CD4-positive, alpha-beta memory T cell (primary cell): ENCODE measurements at regions not wholly inside any gene's neighbourhood (a gene's known extent, or its start where the extent isn't known, plus 50 kb on each side); places are given as distances from the start of the nearest gene placed in this dataset.

Experiments
- CTCF ChIA-PET: fragments of 350-600 bp; sonication (Branson Sonifier 250); formaldehyde crosslinking; loops from one replicate; lab custom pipeline; 2021; ENCODE audit warnings: inconsistent platforms; ENCODE audit not compliant: partially characterized antibody; lab: Charles Lee
- POLR2A ChIA-PET: fragments of 350-600 bp; sonication (Branson Sonifier 250); formaldehyde crosslinking; loops from one replicate; lab custom pipeline; 2021; ENCODE audit not compliant: partially characterized antibody; lab: Charles Lee
- DNase-seq, 5 donors: peaks; one replicate each; pipeline versions ENCODE4 v3.0.0 to v3.0.0-alpha.2; 2020 to 2022; ENCODE audit warnings: mixed read lengths in 1 of 5
- H3K27ac ChIP-seq: one replicate; pipeline ENCODE4 v1.7.0; 2013; ENCODE audit warnings: low read depth, low read length
- H3K27me3 ChIP-seq: 2 replicates; pipeline ENCODE4 v1.7.0; 2013; ENCODE audit warnings: mild to moderate bottlenecking, low read length, moderate library complexity; ENCODE audit not compliant: insufficient read depth
- H3K36me3 ChIP-seq: 2 replicates; pipeline ENCODE4 v1.7.0; 2013; ENCODE audit warnings: mild to moderate bottlenecking, low read length, moderate library complexity; ENCODE audit not compliant: insufficient read depth
- H3K4me1 ChIP-seq: 2 replicates; pipeline ENCODE4 v1.7.0; 2013; ENCODE audit warnings: mild to moderate bottlenecking, low read length, moderate library complexity; ENCODE audit not compliant: insufficient read depth
- H3K4me3 ChIP-seq, 2 donors: one replicate each; pipeline ENCODE4 v1.7.0; 2013; ENCODE audit warnings: low read length in 2 of 2, mild to moderate bottlenecking in 1 of 2
- H3K9me3 ChIP-seq, 2 donors: one replicate each; pipeline ENCODE4 v1.7.0; 2013; ENCODE audit warnings: low read length in 2 of 2, control low read depth in 1 of 2; ENCODE audit not compliant: control insufficient read depth in 1 of 2
- H3K27ac Mint-ChIP-seq, 7 donors: one replicate each; pipeline ENCODE4 v1.8.0; 2020 to 2021; ENCODE audit warnings: mixed read lengths in 7 of 7, mild to moderate bottlenecking in 6 of 7, inconsistent platforms in 3 of 7, moderate library complexity in 3 of 7
- H3K27me3 Mint-ChIP-seq, 2 donors: one replicate each; pipeline ENCODE4 v1.8.0; 2020 to 2021; ENCODE audit warnings: mixed read lengths in 2 of 2
- H3K36me3 Mint-ChIP-seq, 2 donors: one replicate each; pipeline ENCODE4 v1.8.0; 2020 to 2021; ENCODE audit warnings: mixed read lengths in 2 of 2, inconsistent platforms in 1 of 2, mild to moderate bottlenecking in 1 of 2
- H3K4me1 Mint-ChIP-seq, 4 donors: one replicate each; pipeline ENCODE4 v1.8.0; 2020 to 2021; ENCODE audit warnings: mixed read lengths in 4 of 4, mild to moderate bottlenecking in 1 of 4
- H3K4me3 Mint-ChIP-seq, 8 donors: one replicate each; pipeline ENCODE4 v1.8.0; 2020 to 2021; ENCODE audit warnings: mixed read lengths in 8 of 8, mild to moderate bottlenecking in 7 of 8, moderate library complexity in 6 of 8, inconsistent platforms in 3 of 8
- H3K9me3 Mint-ChIP-seq, 8 donors: one replicate each; pipeline ENCODE4 v1.8.0; 2020 to 2021; ENCODE audit warnings: mixed read lengths in 8 of 8, mild to moderate bottlenecking in 5 of 8, inconsistent platforms in 3 of 8, moderate library complexity in 1 of 8
- intact Hi-C: fragments of 100-400 bp; cut with micrococcal nuclease; formaldehyde crosslinking; loops from one replicate; pipeline ENCODE4 v1.15.1; 2023

- no peak for DNase-seq
- Histone ChIP-seq H3K36me3 (no peaks in the 10 kb centered on the region), H3K27me3 (no peaks in the 10 kb centered on the region), H3K4me3 (no peak overlapping the region), H3K4me1 (no peaks in the 10 kb centered on the region), H3K27ac (no peak overlapping the region), H3K9me3 (no peaks in the 10 kb centered on the region)
- no peak overlapping the region for H3K27ac Mint-ChIP-seq
- H3K9me3 Mint-ChIP-seq = no peaks in the 10 kb centered on the region
- H3K36me3 Mint-ChIP-seq = no peaks in the 10 kb centered on the region
- CTCF ChIA-PET = no interaction called here
- H3K4me1 Mint-ChIP-seq = no peaks in the 10 kb centered on the region
- no peak overlapping the region for H3K4me3 Mint-ChIP-seq
- POLR2A ChIA-PET = no interaction called here
- peaks cover 3 to 13% of the 10 kb centered on the region in 2 donors for H3K27me3 Mint-ChIP-seq
- intact Hi-C loops = no loop called here
These were observed 54.9 kb downstream of the NKX2-1 start for GRCh38 chr14:36465178-36465577.

DNA sequence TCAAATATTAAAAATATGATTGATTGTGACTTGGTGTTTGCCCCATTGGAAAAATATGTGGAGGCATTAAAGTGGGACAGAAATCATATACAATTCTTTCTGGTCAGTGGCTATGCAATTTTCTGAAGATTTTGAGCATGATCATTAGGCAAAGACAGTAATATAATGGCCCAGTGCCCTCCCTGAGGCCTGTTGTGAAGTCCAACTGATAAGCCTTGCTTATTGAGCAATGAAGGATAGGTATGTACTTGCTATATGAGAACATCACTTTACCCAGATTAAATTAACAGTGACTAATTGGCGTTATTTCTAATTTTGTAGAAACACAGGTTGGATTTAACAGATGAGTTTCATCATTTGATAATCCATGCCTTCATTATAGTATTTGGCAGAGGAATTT, 57.1 kb downstream of the NKX2-1 start:
- H3K4me3 ChIP-seq = no peak overlapping the region
- Mint-ChIP-seq H3K4me1 (no peaks in the 10 kb centered on the region), H3K4me3 (no peak overlapping the region), H3K9me3 (no peaks in the 10 kb centered on the region), H3K27ac (no peak overlapping the region), H3K36me3 (no peaks in the 10 kb centered on the region), H3K27me3 (peaks cover 6 to 15% of the 10 kb centered on the region in 2 donors)
- no peak for DNase-seq
- ChIA-PET POLR2A (no interaction called here), CTCF (no interaction called here)
- no peak overlapping the region for H3K27ac ChIP-seq
- H3K36me3 ChIP-seq = no peaks in the 10 kb centered on the region
- H3K27me3 ChIP-seq = no peaks in the 10 kb centered on the region
- no peaks in the 10 kb centered on the region for H3K4me1 ChIP-seq
- H3K9me3 ChIP-seq = no peaks in the 10 kb centered on the region
- intact Hi-C loops = no loop called here

GRCh38 chr14:36455241-36455627, 64.8 kb downstream of the NKX2-1 start:
- H3K36me3 ChIP-seq = no peaks in the 10 kb centered on the region
- H3K4me1 Mint-ChIP-seq = no peaks in the 10 kb centered on the region
- H3K4me1 ChIP-seq = no peaks in the 10 kb centered on the region
- CTCF ChIA-PET = no interaction called here
- no peaks in the 10 kb centered on the region for H3K27me3 ChIP-seq
- H3K36me3 Mint-ChIP-seq = no peaks in the 10 kb centered on the region
- no peak overlapping the region for H3K27ac Mint-ChIP-seq
- H3K27ac ChIP-seq = no peak overlapping the region
- POLR2A ChIA-PET = no interaction called here
- no peak for DNase-seq
- no peak overlapping the region for H3K4me3 ChIP-seq
- H3K4me3 Mint-ChIP-seq = no peak overlapping the region
- H3K27me3 Mint-ChIP-seq = peaks cover 7 to 9% of the 10 kb centered on the region in 2 donors
- intact Hi-C loops = no loop called here
- no peaks in the 10 kb centered on the region for H3K9me3 ChIP-seq
- no peaks in the 10 kb centered on the region for H3K9me3 Mint-ChIP-seq

GRCh38 chr14:36454599-36455240, 65.3 kb downstream of the NKX2-1 start:
- Mint-ChIP-seq H3K36me3 (no peaks in the 10 kb centered on the region), H3K27me3 (peaks cover 7% of the 10 kb centered on the region in 2 donors), H3K27ac (no peak overlapping the region), H3K9me3 (peaks cover 0 to 3% (median 0%) of the 10 kb centered on the region in 8 donors), H3K4me3 (no peak overlapping the region), H3K4me1 (no peaks in the 10 kb centered on the region)
- Histone ChIP-seq H3K9me3 (no peaks in the 10 kb centered on the region), H3K4me1 (no peaks in the 10 kb centered on the region), H3K4me3 (no peak overlapping the region), H3K36me3 (no peaks in the 10 kb centered on the region), H3K27ac (no peak overlapping the region), H3K27me3 (no peaks in the 10 kb centered on the region)
- DNase-seq = no peak
- POLR2A ChIA-PET = no interaction called here
- CTCF ChIA-PET = no interaction called here
- intact Hi-C loops = no loop called here

GRCh38 chr14:36452860-36453259, 67.2 kb downstream of the NKX2-1 start:
- CTCF ChIA-PET = no interaction called here
- H3K36me3 ChIP-seq = no peaks in the 10 kb centered on the region

DNA sequence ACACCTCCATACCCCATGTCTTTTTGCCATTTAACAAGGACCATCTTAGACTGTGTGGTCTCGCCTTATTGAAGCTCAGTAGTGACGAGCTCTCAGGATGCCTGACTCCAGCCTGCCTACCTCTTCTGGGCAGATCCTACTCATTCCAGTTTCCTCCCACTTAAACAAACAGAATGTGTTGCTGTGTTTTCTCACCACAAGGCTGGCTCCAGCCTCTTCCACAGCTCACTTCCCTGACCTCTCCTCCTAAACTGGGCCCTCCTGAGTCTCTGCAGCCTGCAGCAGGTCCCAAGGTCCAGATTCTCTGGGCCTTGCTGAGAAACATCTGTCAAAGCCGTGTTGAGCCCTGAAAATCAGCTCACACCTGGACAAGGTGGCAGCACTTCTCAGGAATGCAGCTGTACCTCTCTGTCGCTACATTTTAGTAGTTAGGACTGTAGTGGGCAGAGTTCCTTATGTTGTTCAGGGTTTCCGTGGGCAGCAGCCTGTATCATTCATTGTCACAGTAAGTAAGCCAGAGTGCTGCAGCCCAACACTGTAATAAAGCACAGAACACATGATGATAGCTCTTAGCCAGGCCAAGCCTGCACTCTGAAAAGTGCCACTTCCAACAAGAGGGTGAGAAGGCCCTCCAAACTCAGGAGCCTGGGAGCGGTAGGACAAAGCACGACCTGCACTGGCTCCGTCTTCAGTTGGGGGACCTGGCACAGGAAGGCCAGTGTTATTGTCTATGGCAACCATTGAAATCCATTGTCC, 68.5 kb downstream of the NKX2-1 start:
- intact Hi-C loops = no loop called here
- peak overlapping the region in 1 of 7 donors; percentile 23 for H3K27ac Mint-ChIP-seq
- H3K4me3 Mint-ChIP-seq = no peak overlapping the region
- peaks cover 7 to 8% of the 10 kb centered on the region in 2 donors for H3K27me3 Mint-ChIP-seq
- Histone ChIP-seq H3K4me3 (no peak overlapping the region), H3K4me1 (no peaks in the 10 kb centered on the region), H3K27me3 (no peaks in the 10 kb centered on the region), H3K27ac (no peak overlapping the region), H3K9me3 (no peaks in the 10 kb centered on the region), H3K36me3 (no peaks in the 10 kb centered on the region)
- ChIA-PET CTCF (no interaction called here), POLR2A (no interaction called here)
- no peaks in the 10 kb centered on the region for H3K36me3 Mint-ChIP-seq
- peaks cover 0 to 5% (median 0%) of the 10 kb centered on the region in 8 donors for H3K9me3 Mint-ChIP-seq
- H3K4me1 Mint-ChIP-seq = no peaks in the 10 kb centered on the region
- no peak for DNase-seq

More at GRCh38 chr14:36452860-36453259, 67.2 kb downstream of the NKX2-1 start:
- Mint-ChIP-seq H3K27me3 (peaks cover 7 to 8% of the 10 kb centered on the region in 2 donors), H3K4me3 (no peak overlapping the region), H3K27ac (no peak overlapping the region), H3K4me1 (no peaks in the 10 kb centered on the region), H3K36me3 (no peaks in the 10 kb centered on the region), H3K9me3 (peaks cover 0 to 5% (median 0%) of the 10 kb centered on the region in 8 donors)
- no peak for DNase-seq
- H3K9me3 ChIP-seq = no peaks in the 10 kb centered on the region
- no peaks in the 10 kb centered on the region for H3K27me3 ChIP-seq
- no peaks in the 10 kb centered on the region for H3K4me1 ChIP-seq
- no peak overlapping the region for H3K27ac ChIP-seq
- POLR2A ChIA-PET = no interaction called here
- intact Hi-C loops = no loop called here
- no peak overlapping the region for H3K4me3 ChIP-seq

DNA sequence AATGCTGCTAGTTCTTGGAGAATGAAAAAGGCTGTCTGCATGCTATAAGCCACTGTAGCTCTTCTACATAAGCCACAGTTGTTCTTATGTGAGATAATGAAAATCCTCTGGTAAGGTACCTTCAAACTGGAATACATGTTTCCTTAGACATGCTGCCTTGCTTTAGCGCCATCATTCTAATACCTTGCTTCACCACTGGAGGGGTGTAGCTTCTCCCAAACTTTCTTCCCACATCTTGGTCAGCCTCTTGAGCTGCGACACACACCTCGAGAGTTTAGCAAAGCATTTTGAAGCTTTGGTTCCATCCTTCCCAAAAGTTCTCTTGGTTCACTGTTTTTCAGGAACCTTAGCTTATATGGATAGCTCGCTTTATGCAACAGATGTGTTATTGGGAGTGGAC, 69.5 kb downstream of the NKX2-1 start:
- H3K9me3 ChIP-seq = no peaks in the 10 kb centered on the region
- POLR2A ChIA-PET = no interaction called here
- H3K9me3 Mint-ChIP-seq = peaks cover 0 to 5% (median 0%) of the 10 kb centered on the region in 8 donors

More for the DNA sequence above, 69.5 kb downstream of the NKX2-1 start:
- Histone ChIP-seq H3K27ac (no peak overlapping the region), H3K4me3 (no peak overlapping the region), H3K27me3 (no peaks in the 10 kb centered on the region), H3K36me3 (no peaks in the 10 kb centered on the region), H3K4me1 (no peaks in the 10 kb centered on the region)
- H3K27me3 Mint-ChIP-seq = peaks cover 7 to 8% of the 10 kb centered on the region in 2 donors
- H3K36me3 Mint-ChIP-seq = no peaks in the 10 kb centered on the region
- no peak for DNase-seq
- H3K27ac Mint-ChIP-seq = no peak overlapping the region
- no peak overlapping the region for H3K4me3 Mint-ChIP-seq
- intact Hi-C loops = no loop called here
- no peaks in the 10 kb centered on the region for H3K4me1 Mint-ChIP-seq
- CTCF ChIA-PET = no interaction called here
